ENCODE measurements at regions not wholly inside any gene's neighbourhood (a gene's known extent, or its start where the extent isn't known, plus 50 kb on each side); places are given as distances from the start of the nearest gene placed in this dataset.

GRCh38 chr1:4095433-4095971 is 195.4 kb upstream of the C1orf174 start:
- Histone ChIP-seq H3K4me1 (ENCODE audit: control insufficient read depth, insufficient read depth, low read length) (no peaks in the 10 kb centered on the region), H3K56ac (ENCODE audit: extremely low read depth, insufficient read depth, low read length) (no peak overlapping the region), H4K91ac (ENCODE audit: insufficient read depth, low read depth, low read length) (no peak overlapping the region), H3K23ac (ENCODE audit: low read depth, low read length) (no peak overlapping the region), H2BK120ac (ENCODE audit: low read depth, low read length) (no peak overlapping the region), H2BK15ac (ENCODE audit: low read depth, low read length) (no peak overlapping the region), H3K36me3 (ENCODE audit: control insufficient read depth, insufficient read depth, low read length) (no peaks in the 10 kb centered on the region), H3K9me1 (ENCODE audit: insufficient read depth, low read length) (no peaks in the 10 kb centered on the region), H2BK5ac (ENCODE audit: low read depth, low read length, poor library complexity, severe bottlenecking) (no peak overlapping the region), H4K8ac (ENCODE audit: low read depth in 2 of 2, low read length in 2 of 2) (no peak overlapping the region), H2AK5ac (ENCODE audit: low read depth, low read length) (no peak overlapping the region), H3K9me3 (ENCODE audit: control insufficient read depth, insufficient read depth, low read length) (peaks cover 37% of the 10 kb centered on the region), H3K9ac (ENCODE audit: low read depth, low read length) (no peak overlapping the region), H3K4ac (ENCODE audit: low read depth, low read length) (no peak overlapping the region), H3K4me3 (ENCODE audit: insufficient read depth, low read depth, low read length) (no peak overlapping the region), H4K5ac (ENCODE audit: low read depth, low read length) (no peak overlapping the region), H3K27ac (ENCODE audit: insufficient read depth, low read length) (no peak overlapping the region), H3K14ac (replicated peaks; ENCODE audit: low read depth, low read length) (no peak overlapping the region), H2AK9ac (replicated peaks; ENCODE audit: low read depth, low read length, poor library complexity) (no peak overlapping the region), H3K18ac (ENCODE audit: low read depth, low read length) (no peak overlapping the region), H3K27me3 (ENCODE audit: control insufficient read depth, insufficient read depth, low read length) (no peaks in the 10 kb centered on the region), H3K79me1 (ENCODE audit: low read depth in 1 of 2, low read length in 2 of 2) (no peaks in the 10 kb centered on the region), H2BK20ac (ENCODE audit: low read depth, low read length) (no peak overlapping the region), H3K4me2 (ENCODE audit: low read depth, low read length) (no peak overlapping the region), H4K20me1 (ENCODE audit: insufficient read depth, low read length) (no peaks in the 10 kb centered on the region), H2AFZ (replicated peaks; ENCODE audit: low read length, poor library complexity) (no peak overlapping the region)
- POLR2A ChIA-PET (ENCODE audit: unreplicated experiment) = no interaction called here
- no peak for DNase-seq
- CTCF ChIA-PET = no interaction called here
- intact Hi-C loops (cut with micrococcal nuclease) = no loop called here
- in situ Hi-C loops (cut with MboI; ENCODE audit: low sequenced_read_pairs) = no loop called here
- no TSS peak for BruUV-seq (replicated peaks)
- no CpG with 5 or more reads among the region's 5 CpGs for WGBS, 2 experiments (ENCODE audit: extremely low coverage in 2 of 2, insufficient read length in 1 of 2)
- ATAC-seq (ENCODE audit: low read depth) = no peak
- TF ChIP-seq CHD1 (IDR thresholded peaks at IDR 0.05; ENCODE audit: low read depth, low read length) = no peak
- no peak for TF ChIP-seq USF2 (IDR thresholded peaks at IDR 0.05; ENCODE audit: low read depth, low read length)
- TF ChIP-seq RAD21 (IDR thresholded peaks at IDR 0.05; ENCODE audit: low read length) = no peak
- no peak for TF ChIP-seq CTCF (conservative IDR thresholded peaks at IDR 0.05; ENCODE audit: low read depth, low read length)
- no peak for TF ChIP-seq MAZ (IDR thresholded peaks at IDR 0.05; ENCODE audit: borderline replicate concordance, low read depth, low read length)
- no peak for TF ChIP-seq RFX5 (IDR thresholded peaks at IDR 0.05; ENCODE audit: low read depth, low read length)
- TF ChIP-seq POLR2A (IDR thresholded peaks at IDR 0.05; ENCODE audit: low read depth, low read length) = no peak
- no peak for TF ChIP-seq BHLHE40 (IDR thresholded peaks at IDR 0.05; ENCODE audit: low read depth, low read length)
- TF ChIP-seq FOS (IDR thresholded peaks at IDR 0.05; ENCODE audit: low read depth, low read length) = no peak
- TF ChIP-seq MAFK (IDR thresholded peaks at IDR 0.05; ENCODE audit: low read depth, low read length) = no peak
- TF ChIP-seq ELK1 (IDR thresholded peaks at IDR 0.05; ENCODE audit: borderline replicate concordance, low read depth, low read length) = no peak
- TF ChIP-seq SMC3 (IDR thresholded peaks at IDR 0.05; ENCODE audit: low read depth, low read length) = no peak
- TF ChIP-seq MXI1 (IDR thresholded peaks at IDR 0.05; ENCODE audit: borderline replicate concordance, low read depth, low read length) = no peak
- dilution Hi-C loops (cut with HindIII; ENCODE audit: low sequenced_read_pairs, unreplicated experiment) = no loop called here
